ENCODE measurements at regions not wholly inside any gene's neighbourhood (a gene's known extent, or its start where the extent isn't known, plus 50 kb on each side); places are given as distances from the start of the nearest gene placed in this dataset.

DNA sequence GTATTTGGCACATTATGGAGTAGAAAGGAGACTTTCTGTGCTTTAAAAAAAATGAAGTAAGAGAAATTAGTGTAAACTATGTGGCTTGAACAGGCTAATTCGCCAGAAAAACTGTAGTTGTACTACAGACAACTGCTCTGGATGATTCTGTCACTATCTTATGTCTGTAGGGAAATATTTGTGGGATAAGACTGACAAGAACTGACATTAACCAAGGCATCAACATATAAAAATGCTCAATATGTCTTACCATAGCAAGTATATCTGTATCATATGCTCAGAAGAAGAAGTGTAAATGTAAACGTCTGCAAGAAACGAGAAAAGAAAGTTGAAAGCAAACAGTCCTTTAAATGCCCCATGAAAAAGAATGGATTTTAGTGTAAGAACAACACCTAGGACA lies 1545.0 kb downstream of the CDH8 start:
- Histone ChIP-seq H3K4me1 (ENCODE audit: insufficient read depth) (no peaks in the 10 kb centered on the region), H3K27me3 (no peaks in the 10 kb centered on the region), H3K9me3 (no peaks in the 10 kb centered on the region), H3K36me3 (no peaks in the 10 kb centered on the region), H3K4me3 (no peak overlapping the region), H3K27ac (no peak overlapping the region)
- DNase-seq, result no peak
- TF ChIP-seq EP300 (IDR thresholded peaks at IDR 0.05) (no peak), POLR2A (IDR thresholded peaks at IDR 0.05) (no peak)
- TF ChIP-seq, protein P1, sequence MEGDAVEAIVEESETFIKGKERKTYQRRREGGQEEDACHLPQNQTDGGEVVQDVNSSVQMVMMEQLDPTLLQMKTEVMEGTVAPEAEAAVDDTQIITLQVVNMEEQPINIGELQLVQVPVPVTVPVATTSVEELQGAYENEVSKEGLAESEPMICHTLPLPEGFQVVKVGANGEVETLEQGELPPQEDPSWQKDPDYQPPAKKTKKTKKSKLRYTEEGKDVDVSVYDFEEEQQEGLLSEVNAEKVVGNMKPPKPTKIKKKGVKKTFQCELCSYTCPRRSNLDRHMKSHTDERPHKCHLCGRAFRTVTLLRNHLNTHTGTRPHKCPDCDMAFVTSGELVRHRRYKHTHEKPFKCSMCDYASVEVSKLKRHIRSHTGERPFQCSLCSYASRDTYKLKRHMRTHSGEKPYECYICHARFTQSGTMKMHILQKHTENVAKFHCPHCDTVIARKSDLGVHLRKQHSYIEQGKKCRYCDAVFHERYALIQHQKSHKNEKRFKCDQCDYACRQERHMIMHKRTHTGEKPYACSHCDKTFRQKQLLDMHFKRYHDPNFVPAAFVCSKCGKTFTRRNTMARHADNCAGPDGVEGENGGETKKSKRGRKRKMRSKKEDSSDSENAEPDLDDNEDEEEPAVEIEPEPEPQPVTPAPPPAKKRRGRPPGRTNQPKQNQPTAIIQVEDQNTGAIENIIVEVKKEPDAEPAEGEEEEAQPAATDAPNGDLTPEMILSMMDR (IDR thresholded peaks at IDR 0.05), result no peak
- intact Hi-C loops (cut with DNase I), result no loop called here
- WGBS, 3 donors, result 70 to 79% (median 75%) methylated on average over 3 of the region's 3 CpGs

DNA sequence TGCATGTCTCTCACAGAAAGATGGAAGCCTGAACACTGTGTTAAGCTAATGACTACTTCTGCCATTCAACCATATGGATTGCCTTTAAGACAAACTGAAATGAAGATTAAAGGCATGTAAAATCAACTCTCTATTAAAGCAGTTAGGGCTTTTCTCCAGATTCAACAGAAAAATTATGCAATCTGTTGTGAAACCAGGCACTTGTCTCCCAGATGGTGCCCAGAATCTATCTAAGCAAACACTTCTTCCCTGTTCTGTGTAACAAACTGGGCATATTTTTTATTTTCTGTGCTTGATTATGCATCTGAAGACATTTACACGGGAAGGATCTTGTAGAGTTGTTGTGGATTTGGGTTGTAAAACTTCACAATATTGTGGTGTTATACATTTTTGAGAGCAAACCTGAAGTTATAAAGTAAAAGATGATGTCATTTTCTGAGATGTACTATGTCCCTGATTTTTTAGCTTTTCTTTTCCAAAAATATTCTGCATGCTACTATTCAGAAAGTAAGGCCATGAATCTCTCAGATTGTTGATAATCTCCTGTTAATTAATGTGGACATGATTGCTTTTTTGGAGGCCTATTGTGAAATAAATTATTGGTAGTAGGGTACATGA lies 1550.3 kb downstream of the CDH8 start:
- H3K4me1 ChIP-seq (ENCODE audit: insufficient read depth), result no peaks in the 10 kb centered on the region
- no peak for DNase-seq
- no peaks in the 10 kb centered on the region for H3K9me3 ChIP-seq
- no peak overlapping the region for H3K27ac ChIP-seq
- no peaks in the 10 kb centered on the region for H3K36me3 ChIP-seq
- TF ChIP-seq EP300 (IDR thresholded peaks at IDR 0.05), result no peak
- no peak for TF ChIP-seq POLR2A (IDR thresholded peaks at IDR 0.05)
- TF ChIP-seq, protein P1 (IDR thresholded peaks at IDR 0.05), result no peak
- intact Hi-C loops (cut with DNase I), result no loop called here
- no peak overlapping the region for H3K4me3 ChIP-seq
- WGBS, 3 donors, result 24 to 38% (median 28%) methylated on average over 1 of the region's 1 CpG
- H3K27me3 ChIP-seq, result no peaks in the 10 kb centered on the region

DNA sequence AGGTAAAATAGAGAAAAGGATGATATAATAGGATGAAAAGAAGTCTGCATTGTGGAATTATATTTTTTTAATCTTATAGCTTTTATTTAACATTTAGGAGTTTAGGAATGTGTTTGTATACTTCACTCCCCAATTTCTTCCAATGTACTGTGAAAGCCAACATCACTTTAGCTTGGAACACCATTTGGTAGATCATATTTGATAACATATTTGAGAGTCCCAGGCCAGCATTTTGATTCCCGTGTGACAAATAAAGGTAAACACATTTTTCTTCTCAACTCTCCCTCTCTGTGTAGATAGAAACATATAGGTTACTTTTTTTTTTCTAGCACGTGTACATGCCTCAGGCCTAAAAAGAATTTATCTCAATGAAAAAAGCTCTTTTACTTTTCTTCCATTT lies 1551.3 kb downstream of the CDH8 start:
- intact Hi-C loops (cut with DNase I), result no loop called here
- WGBS, 3 donors, result 85 to 88% (median 87%) methylated on average over 2 of the region's 2 CpGs
- TF ChIP-seq EP300 (IDR thresholded peaks at IDR 0.05) (no peak), POLR2A (IDR thresholded peaks at IDR 0.05) (no peak)
- TF ChIP-seq, protein P1 (IDR thresholded peaks at IDR 0.05), result no peak

DNA sequence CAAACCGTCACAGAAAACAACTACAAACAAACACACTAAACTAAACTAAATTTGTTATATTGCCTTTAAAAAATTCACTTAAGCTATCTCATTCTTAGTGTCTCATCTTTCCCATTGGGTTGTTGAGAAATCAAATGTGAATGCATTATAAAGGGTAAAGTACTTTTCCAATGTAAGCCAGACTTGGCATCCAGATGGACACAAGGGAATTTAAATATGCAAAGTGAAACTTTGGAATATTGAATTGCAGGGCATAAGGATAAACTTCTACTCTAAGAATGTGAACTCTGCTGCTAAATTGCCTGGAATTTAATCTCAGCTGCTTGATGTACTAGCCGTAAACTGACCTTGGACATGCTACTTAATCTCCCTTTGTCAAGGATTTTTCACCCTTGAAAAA lies 1554.6 kb downstream of the CDH8 start:
- Histone ChIP-seq H3K4me1 (ENCODE audit: insufficient read depth) (no peaks in the 10 kb centered on the region), H3K9me3 (no peaks in the 10 kb centered on the region), H3K27ac (no peak overlapping the region), H3K36me3 (no peaks in the 10 kb centered on the region), H3K27me3 (no peaks in the 10 kb centered on the region), H3K4me3 (no peak overlapping the region)
- DNase-seq, result no peak
- WGBS, 3 donors, result 5 to 20% (median 7%) methylated on average over 2 of the region's 2 CpGs
- TF ChIP-seq EP300 (IDR thresholded peaks at IDR 0.05) (no peak), POLR2A (IDR thresholded peaks at IDR 0.05) (no peak)
- TF ChIP-seq, protein P1 (IDR thresholded peaks at IDR 0.05), result no peak
- intact Hi-C loops (cut with DNase I), result no loop called here

More for the DNA sequence above, 1551.3 kb downstream of the CDH8 start:
- DNase-seq, result no peak
- Histone ChIP-seq H3K36me3 (no peaks in the 10 kb centered on the region), H3K4me1 (ENCODE audit: insufficient read depth) (no peaks in the 10 kb centered on the region), H3K27me3 (no peaks in the 10 kb centered on the region), H3K9me3 (no peaks in the 10 kb centered on the region), H3K27ac (no peak overlapping the region), H3K4me3 (no peak overlapping the region)

Measured in ovary (tissue), 7 donors.